Esophagus muscularis mucosa (tissue), 4 donors: ENCODE measurements at regions not wholly inside any gene's neighbourhood (a gene's known extent, or its start where the extent isn't known, plus 50 kb on each side); places are given as distances from the start of the nearest gene placed in this dataset.

Source experiments
- CTCF ChIP-seq, 3 experiments: fragments of 200-600 bp in 2 of 3; fragments of 450-650 bp in 1 of 3; sonication (generic) in 2 of 3; IDR thresholded peaks; one replicate each; pipeline ENCODE4 v1.5.1; 2017 to 2019; ENCODE audit warnings: antibody characterized with exemption in 3 of 3, mild to moderate bottlenecking in 2 of 3, moderate library complexity in 1 of 3
- EP300 ChIP-seq: sonication (generic); formaldehyde crosslinking; IDR thresholded peaks from one replicate; pipeline ENCODE4 v1.6.1; 2017; ENCODE audit warnings: antibody characterized with exemption
- POLR2A ChIP-seq: fragments of 450-650 bp; IDR thresholded peaks from one replicate; pipeline ENCODE4 v1.6.1; 2017; ENCODE audit warnings: antibody characterized with exemption, moderate library complexity, mild to moderate bottlenecking, low read depth

- TF ChIP-seq CTCF (IDR thresholded peaks at IDR 0.05) (no peak), POLR2A (no peak), EP300 (no peak)
Observed at GRCh38 chr4:104283303-104283702, 211.4 kb downstream of the CXXC4 start.
